ENCODE measurements at regions not wholly inside any gene's neighbourhood (a gene's known extent, or its start where the extent isn't known, plus 50 kb on each side); places are given as distances from the start of the nearest gene placed in this dataset.

GRCh38 chr4:36665985-36666527 lies 384.6 kb downstream of the DTHD1 start:
- in situ Hi-C loops (cut with MboI; ENCODE audit: low pct_unique_long_range_greater_than_20kb, low sequenced_read_pairs, unreplicated experiment): no loop called here
- no peak for DNase-seq (ENCODE audit: low spot score)
- TF ChIP-seq, protein P1, sequence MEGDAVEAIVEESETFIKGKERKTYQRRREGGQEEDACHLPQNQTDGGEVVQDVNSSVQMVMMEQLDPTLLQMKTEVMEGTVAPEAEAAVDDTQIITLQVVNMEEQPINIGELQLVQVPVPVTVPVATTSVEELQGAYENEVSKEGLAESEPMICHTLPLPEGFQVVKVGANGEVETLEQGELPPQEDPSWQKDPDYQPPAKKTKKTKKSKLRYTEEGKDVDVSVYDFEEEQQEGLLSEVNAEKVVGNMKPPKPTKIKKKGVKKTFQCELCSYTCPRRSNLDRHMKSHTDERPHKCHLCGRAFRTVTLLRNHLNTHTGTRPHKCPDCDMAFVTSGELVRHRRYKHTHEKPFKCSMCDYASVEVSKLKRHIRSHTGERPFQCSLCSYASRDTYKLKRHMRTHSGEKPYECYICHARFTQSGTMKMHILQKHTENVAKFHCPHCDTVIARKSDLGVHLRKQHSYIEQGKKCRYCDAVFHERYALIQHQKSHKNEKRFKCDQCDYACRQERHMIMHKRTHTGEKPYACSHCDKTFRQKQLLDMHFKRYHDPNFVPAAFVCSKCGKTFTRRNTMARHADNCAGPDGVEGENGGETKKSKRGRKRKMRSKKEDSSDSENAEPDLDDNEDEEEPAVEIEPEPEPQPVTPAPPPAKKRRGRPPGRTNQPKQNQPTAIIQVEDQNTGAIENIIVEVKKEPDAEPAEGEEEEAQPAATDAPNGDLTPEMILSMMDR (IDR thresholded peaks at IDR 0.05; ENCODE audit: extremely low read depth, insufficient read depth, missing control alignments): no peak

DNA sequence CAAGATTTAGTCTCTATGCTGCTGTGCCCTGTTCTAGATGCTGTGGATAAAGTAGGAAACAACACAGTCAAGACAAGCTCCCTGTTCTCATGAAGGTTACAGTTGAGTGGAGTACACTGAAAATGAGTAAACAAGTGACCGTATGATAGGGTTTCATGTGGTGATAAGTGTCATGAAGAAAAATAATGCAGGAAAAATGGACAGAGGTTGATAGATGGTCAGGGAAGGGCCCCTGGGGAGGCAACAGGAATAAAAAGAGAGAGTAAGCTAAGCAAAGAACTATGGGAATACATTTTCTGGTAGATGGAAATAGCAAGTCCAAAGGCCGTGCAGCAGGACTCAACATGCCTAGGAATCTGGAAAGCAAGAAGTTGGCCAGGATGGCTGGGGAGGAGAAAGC lies 394.0 kb downstream of the DTHD1 start:
- no peak for DNase-seq (ENCODE audit: low spot score)
- in situ Hi-C loops (cut with MboI; ENCODE audit: low pct_unique_long_range_greater_than_20kb, low sequenced_read_pairs, unreplicated experiment): no loop called here
- TF ChIP-seq, protein P1 (IDR thresholded peaks at IDR 0.05; ENCODE audit: extremely low read depth, insufficient read depth, missing control alignments): no peak

DNA sequence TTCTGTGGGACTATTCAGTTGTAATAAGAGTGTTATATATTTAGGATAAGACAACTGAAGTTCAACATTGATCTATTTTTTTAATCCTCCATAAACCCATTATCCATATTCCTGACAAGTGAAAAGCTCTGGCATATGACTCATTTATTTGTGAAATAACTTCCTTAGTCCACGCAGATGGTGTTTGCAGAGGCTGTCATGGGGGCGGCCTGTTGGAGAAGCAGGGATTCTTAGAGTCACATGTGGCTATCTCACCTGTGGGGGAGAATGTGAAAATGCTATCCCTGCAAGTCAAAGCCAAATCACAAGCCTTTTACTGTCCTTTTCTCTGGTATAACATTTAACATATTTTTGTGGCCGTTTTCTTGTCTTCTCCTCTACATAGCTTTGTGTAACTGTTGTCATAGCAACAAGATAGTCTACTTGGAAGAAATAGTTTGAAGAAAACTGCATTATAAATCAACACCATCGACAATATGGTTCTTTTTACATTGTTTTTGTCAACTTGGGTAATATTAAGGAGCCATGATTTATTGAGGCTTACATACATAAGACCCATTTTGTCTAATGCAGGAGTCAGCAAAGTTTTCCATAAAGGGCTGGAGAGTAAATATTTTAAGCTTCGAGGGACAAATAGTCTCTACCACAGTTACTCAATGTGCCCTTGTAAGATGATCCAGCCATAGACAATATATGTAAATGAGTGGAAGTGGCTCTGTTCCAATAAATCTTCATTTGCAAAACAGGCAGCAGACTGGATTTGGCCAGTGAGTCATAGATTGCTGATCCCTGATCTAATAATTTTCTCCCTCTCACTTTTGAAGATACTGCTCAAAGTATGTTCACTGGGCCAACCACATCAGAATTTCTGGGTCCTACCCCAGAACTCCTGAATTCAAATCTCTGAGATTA lies 395.0 kb downstream of the DTHD1 start:
- no peak for DNase-seq (ENCODE audit: low spot score)
- TF ChIP-seq, protein P1 (IDR thresholded peaks at IDR 0.05; ENCODE audit: extremely low read depth, insufficient read depth, missing control alignments): no peak
- in situ Hi-C loops (cut with MboI; ENCODE audit: low pct_unique_long_range_greater_than_20kb, low sequenced_read_pairs, unreplicated experiment): no loop called here

GRCh38 chr4:36677112-36677511 lies 395.7 kb downstream of the DTHD1 start:
- no peak for DNase-seq (ENCODE audit: low spot score)
- TF ChIP-seq, protein P1 (IDR thresholded peaks at IDR 0.05; ENCODE audit: extremely low read depth, insufficient read depth, missing control alignments): no peak
- in situ Hi-C loops (cut with MboI; ENCODE audit: low pct_unique_long_range_greater_than_20kb, low sequenced_read_pairs, unreplicated experiment): no loop called here

DNA sequence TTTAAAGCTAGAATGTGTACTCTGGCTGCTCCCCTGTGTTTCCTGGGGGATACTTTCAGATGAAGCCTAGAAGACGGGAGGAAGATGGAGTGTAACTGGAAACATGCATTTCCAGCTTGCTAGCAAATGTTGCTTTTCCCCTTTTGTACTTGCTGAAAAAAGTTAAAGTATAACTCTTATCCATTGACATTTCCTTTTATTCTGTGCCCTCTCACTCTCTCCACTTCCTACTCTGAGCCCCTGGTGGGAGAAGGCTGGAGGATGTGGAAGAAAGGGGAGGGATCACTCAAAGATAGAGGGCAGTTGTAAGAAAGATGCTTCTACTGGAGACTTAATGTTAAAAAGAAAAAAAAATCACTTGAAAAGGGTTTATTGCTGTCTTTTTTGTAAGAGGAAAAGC lies 396.5 kb downstream of the DTHD1 start:
- in situ Hi-C loops (cut with MboI; ENCODE audit: low pct_unique_long_range_greater_than_20kb, low sequenced_read_pairs, unreplicated experiment): no loop called here
- TF ChIP-seq, protein P1 (IDR thresholded peaks at IDR 0.05; ENCODE audit: extremely low read depth, insufficient read depth, missing control alignments): no peak

DNA sequence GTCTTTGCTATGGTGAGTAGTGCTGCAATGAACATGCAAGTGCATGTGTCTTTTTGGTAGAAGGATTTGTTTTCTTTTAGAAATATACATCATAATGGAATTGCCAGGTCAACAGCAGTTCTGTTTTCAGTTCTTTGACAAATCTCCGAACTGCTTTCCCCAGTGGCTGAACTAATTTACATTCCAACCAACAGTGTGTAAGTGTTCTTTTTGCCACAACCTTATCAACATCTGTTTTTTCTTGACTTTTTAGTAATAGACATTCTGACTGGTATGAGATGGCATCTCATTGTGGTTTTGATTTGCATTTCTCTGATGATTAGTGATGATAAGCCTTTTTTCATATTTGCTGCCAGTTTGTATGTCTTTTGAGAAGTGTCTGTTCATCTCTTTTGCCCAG lies 406.3 kb downstream of the DTHD1 start:
- TF ChIP-seq, protein P1 (IDR thresholded peaks at IDR 0.05; ENCODE audit: extremely low read depth, insufficient read depth, missing control alignments): no peak

More for the DNA sequence above, 396.5 kb downstream of the DTHD1 start:
- no peak for DNase-seq (ENCODE audit: low spot score)

More for the DNA sequence above, 406.3 kb downstream of the DTHD1 start:
- no peak for DNase-seq (ENCODE audit: low spot score)
- in situ Hi-C loops (cut with MboI; ENCODE audit: low pct_unique_long_range_greater_than_20kb, low sequenced_read_pairs, unreplicated experiment): no loop called here
